Breast epithelium (tissue), 4 donors: ENCODE measurements at regions not wholly inside any gene's neighbourhood (a gene's known extent, or its start where the extent isn't known, plus 50 kb on each side); places are given as distances from the start of the nearest gene placed in this dataset.

ENCODE experiments used
- DNase-seq, 2 donors: peaks; one replicate each; pipeline ENCODE4 v3.0.0-alpha.2; 2019; ENCODE audit warnings: low spot score in 2 of 2
- H3K27ac ChIP-seq, 2 donors: fragments of 200-600 bp; sonication (generic) in 1 of 2; one replicate each; pipeline ENCODE4 v1.5.1; 2016 to 2019; ENCODE audit warnings: mild to moderate bottlenecking in 1 of 2
- H3K27me3 ChIP-seq, 2 donors: fragments of 200-600 bp; sonication (generic) in 1 of 2; one replicate each; pipeline versions ENCODE4 v1.5.1 to v1.6.0; 2017 to 2019; ENCODE audit warnings: control low read depth in 1 of 2, mild to moderate bottlenecking in 1 of 2
- H3K36me3 ChIP-seq: fragments of 200-600 bp; one replicate; pipeline ENCODE4 v1.5.1; 2019
- H3K4me1 ChIP-seq, 2 donors: fragments of 200-600 bp; sonication (generic); one replicate each; pipeline ENCODE4 v1.5.1; 2016 to 2019; ENCODE audit warnings: control low read depth in 1 of 2
- H3K4me3 ChIP-seq, 3 donors: fragments of 200-600 bp; sonication (generic); 1 replicate in 2 of 3; 2 replicates in 1 of 3; pipeline ENCODE4 v1.5.1; 2016 to 2019; ENCODE audit warnings: mild to moderate bottlenecking in 3 of 3, moderate library complexity in 2 of 3
- H3K9me3 ChIP-seq, 2 donors: fragments of 200-600 bp; sonication (generic) in 1 of 2; one replicate each; pipeline ENCODE4 v1.5.1; 2016 to 2019; ENCODE audit warnings: control low read depth in 1 of 2
- CTCF ChIP-seq, 3 donors: fragments of 450-650 bp; IDR thresholded peaks; one replicate each; pipeline ENCODE4 v1.5.1; 2016 to 2017; ENCODE audit warnings: antibody characterized with exemption in 3 of 3, mild to moderate bottlenecking in 3 of 3, moderate library complexity in 3 of 3
- POLR2A ChIP-seq: fragments of 450-650 bp; IDR thresholded peaks from one replicate; pipeline ENCODE4 v1.6.1; 2016; ENCODE audit warnings: antibody characterized with exemption, mild to moderate bottlenecking, moderate library complexity
- POLR2AphosphoS5 ChIP-seq, 3 donors: sonication (generic); formaldehyde crosslinking; IDR thresholded peaks; one replicate each; pipeline ENCODE4 v1.6.1; 2017; ENCODE audit warnings: antibody characterized with exemption in 3 of 3
- intact Hi-C: fragments of 100-400 bp; cut with DNase I; formaldehyde crosslinking; loops from one replicate; pipeline ENCODE4 v1.15.1; 2023; ENCODE audit warnings: low total_unique reads

- no peak for TF ChIP-seq POLR2A
- TF ChIP-seq POLR2AphosphoS5 (IDR thresholded peaks at IDR 0.05): no peak
- TF ChIP-seq CTCF (IDR thresholded peaks at IDR 0.05): no peak
- intact Hi-C loops: no loop called here
Observed at GRCh38 chr7:68547181-68547580, 1051.1 kb upstream of the AUTS2 start.

GRCh38 chr7:68547799-68548198 lies 1050.5 kb upstream of the AUTS2 start:
- TF ChIP-seq CTCF (IDR thresholded peaks at IDR 0.05): no peak
- no peak for TF ChIP-seq POLR2A
- no peak for TF ChIP-seq POLR2AphosphoS5 (IDR thresholded peaks at IDR 0.05)
- no peak for DNase-seq

More at GRCh38 chr7:68547181-68547580, 1051.1 kb upstream of the AUTS2 start:
- Histone ChIP-seq H3K27me3 (no peaks in the 10 kb centered on the region), H3K4me1 (no peaks in the 10 kb centered on the region), H3K9me3 (no peaks in the 10 kb centered on the region), H3K4me3 (no peak overlapping the region), H3K27ac (no peak overlapping the region), H3K36me3 (no peaks in the 10 kb centered on the region)
- DNase-seq: no peak

GRCh38 chr7:68550027-68550426 lies 1048.2 kb upstream of the AUTS2 start:
- intact Hi-C loops: no loop called here
- Histone ChIP-seq H3K27me3 (no peaks in the 10 kb centered on the region), H3K27ac (no peak overlapping the region), H3K9me3 (no peaks in the 10 kb centered on the region), H3K36me3 (no peaks in the 10 kb centered on the region), H3K4me3 (no peak overlapping the region), H3K4me1 (no peaks in the 10 kb centered on the region)
- TF ChIP-seq POLR2AphosphoS5 (IDR thresholded peaks at IDR 0.05): no peak
- no peak for TF ChIP-seq POLR2A
- TF ChIP-seq CTCF (IDR thresholded peaks at IDR 0.05): no peak
- no peak for DNase-seq

More at GRCh38 chr7:68547799-68548198, 1050.5 kb upstream of the AUTS2 start:
- no peaks in the 10 kb centered on the region for H3K4me1 ChIP-seq
- H3K27ac ChIP-seq: no peak overlapping the region
- H3K36me3 ChIP-seq: no peaks in the 10 kb centered on the region
- intact Hi-C loops: no loop called here
- H3K9me3 ChIP-seq: no peaks in the 10 kb centered on the region
- no peaks in the 10 kb centered on the region for H3K27me3 ChIP-seq
- no peak overlapping the region for H3K4me3 ChIP-seq

- Histone ChIP-seq H3K36me3 (no peaks in the 10 kb centered on the region), H3K9me3 (no peaks in the 10 kb centered on the region), H3K27ac (no peak overlapping the region), H3K4me3 (no peak overlapping the region), H3K27me3 (no peaks in the 10 kb centered on the region), H3K4me1 (no peaks in the 10 kb centered on the region)
- DNase-seq: no peak
- intact Hi-C loops: no loop called here
- TF ChIP-seq CTCF (IDR thresholded peaks at IDR 0.05) (no peak), POLR2AphosphoS5 (IDR thresholded peaks at IDR 0.05) (no peak), POLR2A (no peak)
Observed at GRCh38 chr7:68550635-68551034, 1047.6 kb upstream of the AUTS2 start.

GRCh38 chr7:68556537-68556936 lies 1041.7 kb upstream of the AUTS2 start:
- Histone ChIP-seq H3K4me1 (no peaks in the 10 kb centered on the region), H3K9me3 (no peaks in the 10 kb centered on the region), H3K27ac (no peak overlapping the region), H3K36me3 (no peaks in the 10 kb centered on the region), H3K4me3 (no peak overlapping the region), H3K27me3 (no peaks in the 10 kb centered on the region)
- no peak for TF ChIP-seq CTCF (IDR thresholded peaks at IDR 0.05)
- no peak for TF ChIP-seq POLR2AphosphoS5 (IDR thresholded peaks at IDR 0.05)
- TF ChIP-seq POLR2A: no peak
- intact Hi-C loops: no loop called here
- DNase-seq: no peak
